GM19240 (cell line): ENCODE measurements at regions not wholly inside any gene's neighbourhood (a gene's known extent, or its start where the extent isn't known, plus 50 kb on each side); places are given as distances from the start of the nearest gene placed in this dataset.

Experiments used
- DNase-seq: peaks from one replicate; pipeline ENCODE4 v3.0.0; 2011; ENCODE audit warnings: low spot score; ENCODE audit not compliant: insufficient read length

GRCh38 chr16:85173981-85174751 is 61.9 kb upstream of the CIBAR2 start:
- no peak for DNase-seq

- no peak for DNase-seq
Measured at GRCh38 chr16:85174871-85175723, 62.8 kb upstream of the CIBAR2 start.

DNA sequence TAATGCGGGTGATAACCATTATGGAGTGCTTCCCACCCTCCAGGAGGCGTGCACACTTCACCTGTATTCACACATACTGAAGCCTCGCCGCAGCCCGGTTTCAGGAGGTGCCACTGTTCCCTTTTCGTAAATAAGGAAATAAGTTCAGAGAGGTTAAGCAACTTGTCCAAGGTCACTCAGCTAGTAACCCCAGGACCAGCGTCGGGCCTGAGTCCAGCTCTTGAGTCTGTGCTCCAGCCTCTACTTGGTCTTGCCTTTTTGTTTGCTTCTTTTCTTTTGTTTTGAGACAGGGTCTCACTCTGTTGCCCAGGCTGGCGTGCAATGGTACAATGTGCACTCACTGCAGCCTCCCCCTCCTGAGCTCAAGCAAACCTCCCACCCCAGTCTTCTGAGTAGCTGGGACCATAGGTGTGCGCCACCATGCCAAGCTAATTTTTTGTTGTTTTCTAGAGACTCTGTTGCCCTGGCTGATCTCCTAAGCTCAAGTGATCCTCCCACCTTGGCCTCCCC is 63.5 kb upstream of the CIBAR2 start:
- DNase-seq, result no peak

DNA sequence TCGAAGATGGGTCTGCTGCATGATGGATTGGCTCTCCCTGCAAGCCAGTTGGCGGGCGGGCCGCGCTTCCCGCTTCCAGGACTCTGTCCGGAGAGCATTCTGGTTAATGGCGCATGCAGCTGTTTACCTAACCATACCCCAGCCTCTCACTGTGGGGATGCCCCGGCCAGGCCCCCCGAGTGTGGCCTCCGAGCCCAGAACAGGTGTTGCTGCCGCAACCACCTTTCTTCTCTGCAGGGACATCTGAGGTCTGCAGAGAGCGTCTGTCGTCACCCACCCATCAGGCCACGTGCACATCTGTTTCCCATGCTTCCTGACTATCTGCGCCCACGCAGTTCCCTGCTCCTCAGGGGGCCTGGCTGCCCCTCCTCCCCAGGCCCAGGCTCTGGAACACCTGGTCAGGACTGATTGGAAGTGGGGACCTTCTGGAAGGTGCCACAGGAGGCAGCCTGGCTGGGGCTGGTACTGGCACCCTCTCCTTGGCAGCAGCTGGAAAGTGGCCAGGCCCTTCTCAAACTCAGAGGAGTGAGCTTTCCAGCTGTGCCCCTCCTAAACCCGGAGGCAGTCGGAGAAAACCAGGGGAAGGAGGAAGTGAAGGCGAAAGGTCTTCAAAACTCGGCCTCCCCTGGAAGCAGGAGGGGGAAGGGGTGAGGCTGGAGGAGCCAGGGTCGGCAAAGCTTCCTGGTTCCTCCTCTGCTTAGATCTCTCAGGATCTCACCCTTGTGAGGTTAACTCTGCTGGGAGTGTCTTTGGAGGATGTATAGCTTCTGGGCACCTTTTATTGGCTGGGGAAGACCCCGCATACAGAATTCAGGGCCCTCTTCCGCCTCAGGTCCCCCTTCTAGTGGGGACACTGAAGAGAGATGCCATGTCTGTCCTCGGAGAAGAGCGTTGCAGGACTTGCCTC is 64.5 kb upstream of the CIBAR2 start:
- no peak for DNase-seq

- DNase-seq, result no peak
Measured at GRCh38 chr16:85177448-85177846, 65.2 kb upstream of the CIBAR2 start.

DNA sequence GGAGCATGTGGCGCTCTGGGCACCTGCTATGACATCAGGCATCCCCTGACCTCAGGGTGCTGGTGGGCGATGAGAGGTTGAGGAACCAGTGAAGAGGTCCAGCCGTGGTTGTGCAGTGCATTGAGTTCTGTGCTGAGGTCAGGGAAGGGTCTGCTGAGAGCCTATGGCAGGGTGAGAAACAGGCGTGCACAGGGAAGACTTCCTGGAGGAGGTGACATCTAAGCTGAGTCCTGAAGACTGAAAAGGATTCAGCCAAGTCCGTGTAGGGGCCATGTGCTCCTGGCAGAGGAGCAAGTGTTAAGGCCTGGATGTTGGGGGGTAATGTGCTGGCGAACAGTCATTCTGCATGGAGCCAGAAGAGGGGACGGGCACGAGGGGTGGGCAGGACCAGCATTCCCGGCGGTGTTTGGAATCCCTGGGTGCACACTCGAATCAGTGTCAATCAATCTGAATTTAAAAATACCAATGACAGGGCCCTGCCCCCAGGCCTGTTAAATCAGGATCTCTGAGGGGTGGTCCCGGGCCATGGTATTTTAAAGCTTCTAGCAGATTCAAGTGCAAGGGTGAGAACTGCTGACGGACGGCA is 65.8 kb upstream of the CIBAR2 start:
- no peak for DNase-seq

- DNase-seq, result no peak
Measured at GRCh38 chr16:85178596-85178995, 66.3 kb upstream of the CIBAR2 start.

DNA sequence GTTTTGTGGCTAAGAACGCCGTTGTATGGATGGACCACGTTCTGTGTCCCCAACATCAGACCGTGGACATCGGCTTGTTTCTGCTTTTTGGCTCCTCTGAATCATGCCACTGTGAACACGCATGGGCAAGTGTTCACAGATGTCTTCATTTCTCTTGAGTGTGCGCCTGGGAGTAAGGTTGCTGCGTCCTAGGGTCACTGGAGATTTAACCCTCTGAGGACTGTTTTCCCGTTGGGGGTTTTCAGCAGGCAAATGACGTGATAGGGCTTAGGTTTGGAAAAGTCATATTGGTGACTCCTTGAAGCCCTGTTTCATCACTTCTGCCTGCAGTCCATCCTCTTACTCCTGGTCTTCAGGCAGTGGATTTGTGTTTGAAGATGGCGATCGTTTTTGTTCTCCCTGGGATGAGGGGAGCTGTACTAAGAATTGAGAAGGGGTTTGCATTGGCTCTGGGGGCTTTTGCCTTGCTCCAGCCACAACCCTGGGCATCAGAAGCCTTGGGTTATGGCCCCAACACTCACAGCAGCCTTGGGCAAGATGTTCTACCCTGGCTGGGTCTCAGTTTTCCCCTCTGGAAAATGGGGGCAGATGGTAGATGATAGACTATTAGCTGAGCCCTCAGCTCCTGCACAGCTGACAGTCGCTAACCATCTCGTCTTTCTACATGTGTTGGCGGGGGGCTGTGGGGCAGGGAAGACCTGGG is 67.2 kb upstream of the CIBAR2 start:
- DNase-seq, result no peak

GRCh38 chr16:85180047-85180826 is 68.0 kb upstream of the CIBAR2 start:
- DNase-seq, result no peak

DNA sequence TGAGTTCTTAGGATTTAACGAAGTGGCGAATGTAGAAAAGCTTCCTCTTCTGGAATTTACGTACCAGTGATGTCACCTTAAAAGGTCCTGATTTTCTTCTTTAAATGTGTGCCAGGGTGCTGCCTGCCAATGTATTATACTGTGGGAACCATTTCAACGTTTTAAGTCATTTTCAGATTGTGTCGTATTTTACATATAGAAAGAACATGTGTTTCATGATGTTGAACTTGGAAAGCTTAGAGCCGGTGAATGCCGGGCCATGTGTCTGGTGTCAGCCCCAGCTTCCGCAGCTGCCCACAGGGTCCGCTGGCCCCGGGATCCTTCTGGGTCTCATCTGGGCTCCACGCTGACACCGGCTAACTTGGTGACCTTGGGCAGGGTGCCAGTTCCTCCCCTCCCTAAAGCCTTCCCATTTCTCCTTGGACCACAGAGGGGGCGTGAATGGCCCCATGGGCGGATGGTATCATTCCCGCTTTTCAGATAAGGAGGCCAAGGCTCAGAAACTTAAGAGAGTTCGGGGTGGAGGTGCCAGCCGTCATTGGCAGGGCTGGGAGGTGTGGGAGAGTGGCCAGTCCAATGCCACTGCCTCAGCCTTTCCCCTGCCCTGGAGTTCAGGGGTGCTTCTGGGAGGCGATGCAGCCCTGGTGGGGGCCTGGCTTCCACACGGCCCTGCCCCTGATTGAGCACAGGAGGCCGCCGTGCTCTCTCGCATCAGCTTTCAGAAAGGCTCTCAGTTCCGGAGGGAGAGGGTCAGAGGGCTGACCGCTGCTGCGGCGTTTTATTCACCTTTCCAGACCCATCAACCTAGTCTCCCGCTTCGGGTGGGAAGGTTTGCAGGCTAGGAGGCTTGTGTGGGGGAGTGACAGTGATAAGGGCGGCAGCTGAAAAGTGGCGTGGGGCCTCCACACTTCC is 68.8 kb upstream of the CIBAR2 start:
- no peak for DNase-seq

DNA sequence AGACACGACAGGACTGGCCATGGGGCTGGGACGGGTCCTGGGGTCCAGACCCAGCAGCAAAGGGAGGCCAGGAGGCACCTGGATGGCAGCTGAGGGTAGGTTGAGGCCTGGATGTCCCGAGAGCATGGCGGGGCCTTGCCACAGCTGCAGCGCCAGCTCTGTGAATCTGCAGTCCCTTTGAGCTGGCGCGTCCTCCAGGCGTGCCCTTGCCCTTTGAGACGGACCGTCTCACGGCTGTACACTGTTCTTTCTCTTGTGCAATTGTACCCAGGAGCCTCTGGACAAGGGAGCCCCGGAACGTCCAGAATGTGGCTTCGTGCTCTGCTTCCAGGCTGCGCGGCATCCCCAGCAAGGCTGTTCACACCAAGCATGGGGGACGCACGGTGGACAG is 69.5 kb upstream of the CIBAR2 start:
- DNase-seq, result no peak

- no peak for DNase-seq
Measured at GRCh38 chr16:85182286-85182685, 70.0 kb upstream of the CIBAR2 start.

DNA sequence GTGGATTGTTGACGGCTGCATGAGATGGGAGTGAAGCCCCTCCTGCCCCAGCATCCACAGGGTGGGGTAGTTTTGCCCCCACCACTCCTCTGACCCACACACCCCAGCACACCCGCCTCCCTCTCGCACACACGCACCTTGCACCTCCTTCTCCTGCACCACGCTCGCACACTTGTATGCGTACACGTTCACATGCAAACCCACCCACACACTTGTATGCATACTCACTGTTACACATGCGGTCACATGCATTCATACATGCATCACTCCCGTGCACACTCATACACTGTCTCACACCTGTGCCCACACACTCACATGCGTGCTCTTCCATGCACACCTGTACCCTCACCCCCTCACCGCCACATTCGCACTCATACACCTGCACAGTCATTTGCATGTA is 70.5 kb upstream of the CIBAR2 start:
- DNase-seq, result no peak

DNA sequence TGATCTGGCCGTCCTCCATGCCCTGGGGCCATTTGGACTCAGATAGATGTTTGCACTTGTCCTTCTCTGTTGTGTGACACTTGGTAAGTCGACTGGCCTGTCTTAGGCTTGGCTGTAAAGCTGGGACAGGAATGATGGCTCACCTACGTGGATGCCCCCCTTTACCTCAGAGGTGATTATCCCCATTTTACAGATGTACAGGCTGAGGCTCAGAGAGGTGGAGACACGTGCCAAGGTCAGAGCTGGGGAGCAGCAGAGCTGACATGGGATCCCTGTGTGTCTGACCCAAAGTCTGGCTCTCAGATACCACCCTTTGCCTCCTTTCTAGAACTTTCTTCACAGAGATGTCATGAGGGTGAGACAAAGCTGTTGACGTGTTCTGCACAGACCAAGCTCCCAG is 71.3 kb upstream of the CIBAR2 start:
- no peak for DNase-seq

DNA sequence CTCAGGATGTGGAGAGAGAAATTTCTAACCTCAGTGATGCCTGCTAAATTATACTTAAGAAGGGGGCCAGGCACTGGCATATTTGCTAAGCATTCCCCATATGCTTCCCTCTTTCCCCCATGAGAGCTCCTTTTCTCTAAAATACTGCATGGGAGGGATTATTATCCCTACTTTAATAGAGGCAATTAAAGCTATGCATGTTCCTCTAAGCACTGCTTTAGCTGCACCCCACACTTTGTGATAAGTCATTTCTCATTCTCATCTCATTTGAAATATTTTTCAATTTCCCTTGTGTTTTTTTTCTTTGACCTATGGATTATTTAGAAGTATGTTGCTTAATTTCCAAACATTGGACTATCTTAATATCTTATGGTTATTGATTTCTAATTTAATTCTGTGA is 72.1 kb upstream of the CIBAR2 start:
- no peak for DNase-seq

GRCh38 chr16:85185303-85186100 is 73.2 kb upstream of the CIBAR2 start:
- no peak for DNase-seq

- DNase-seq, result no peak
Measured at GRCh38 chr16:85187002-85187401, 74.7 kb upstream of the CIBAR2 start.

DNA sequence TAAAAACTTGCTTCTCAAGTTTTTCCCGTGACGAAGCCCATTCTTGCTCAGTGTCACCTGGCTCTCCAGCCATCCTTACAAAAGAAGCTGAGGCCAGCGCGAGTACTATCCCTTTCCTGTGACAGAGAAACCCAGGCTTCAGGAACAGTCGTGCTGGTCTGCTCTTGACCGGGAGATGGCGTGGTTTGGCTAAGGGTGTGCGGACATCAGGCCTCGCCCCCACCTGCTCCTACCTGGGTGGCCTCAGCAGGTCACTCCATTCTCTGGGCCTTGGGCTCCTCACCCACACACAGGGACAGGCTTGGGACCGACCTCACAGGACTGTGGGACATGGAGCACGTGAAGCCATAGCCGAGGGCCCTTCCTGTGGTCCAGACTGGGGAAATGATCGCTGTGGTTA is 75.2 kb upstream of the CIBAR2 start:
- no peak for DNase-seq
